Mesenchymal stem cell (in vitro differentiated cells and primary cell): ENCODE measurements at regions not wholly inside any gene's neighbourhood (a gene's known extent, or its start where the extent isn't known, plus 50 kb on each side); places are given as distances from the start of the nearest gene placed in this dataset.

Experiments used
- DNase-seq: peaks from one replicate; pipeline ENCODE4 v3.0.0-alpha.2; 2013
- H2AFZ ChIP-seq: one replicate; pipeline ENCODE4 v1.6.1; 2013; ENCODE audit warnings: low read depth, mild to moderate bottlenecking, control low read depth, inconsistent platforms, low read length, moderate library complexity
- H2AK5ac ChIP-seq: 2 replicates; pipeline ENCODE4 v1.6.1; 2013; ENCODE audit warnings: low read length, moderate library complexity, mild to moderate bottlenecking, inconsistent platforms; ENCODE audit not compliant: severe bottlenecking
- H2BK120ac ChIP-seq: one replicate; pipeline ENCODE4 v1.6.1; 2013; ENCODE audit warnings: low read depth, mild to moderate bottlenecking, inconsistent platforms, low read length, moderate library complexity
- H2BK12ac ChIP-seq, 2 experiments: one replicate each; pipeline ENCODE4 v1.6.1; 2013; ENCODE audit warnings: inconsistent platforms in 2 of 2, low read length in 2 of 2, mild to moderate bottlenecking in 2 of 2, moderate library complexity in 2 of 2, control low read depth in 1 of 2
- H2BK15ac ChIP-seq: one replicate; pipeline ENCODE4 v1.6.1; 2013; ENCODE audit warnings: mild to moderate bottlenecking, low read depth, inconsistent platforms; ENCODE audit not compliant: poor library complexity, severe bottlenecking
- H2BK5ac ChIP-seq: 2 replicates; pipeline ENCODE4 v1.6.1; 2013; ENCODE audit warnings: low read depth, mild to moderate bottlenecking, low read length, control low read depth, inconsistent platforms; ENCODE audit not compliant: poor library complexity, severe bottlenecking
- H3K14ac ChIP-seq, 2 experiments: one replicate each; pipeline ENCODE4 v1.6.1; 2013; ENCODE audit warnings: inconsistent platforms in 2 of 2, low read length in 2 of 2, control low read depth in 1 of 2, mild to moderate bottlenecking in 1 of 2, moderate library complexity in 1 of 2
- H3K18ac ChIP-seq, 2 experiments: one replicate each; pipeline ENCODE4 v1.6.1; 2013; ENCODE audit warnings: inconsistent platforms in 2 of 2, low read length in 2 of 2, control low read depth in 1 of 2, low read depth in 1 of 2, mild to moderate bottlenecking in 1 of 2
- H3K23ac ChIP-seq, 2 experiments: one replicate each; pipeline ENCODE4 v1.6.1; 2013; ENCODE audit warnings: inconsistent platforms in 2 of 2, low read length in 2 of 2, mild to moderate bottlenecking in 2 of 2, moderate library complexity in 2 of 2, control low read depth in 1 of 2
- H3K27ac ChIP-seq: 2 replicates; pipeline ENCODE4 v1.5.1; 2013; ENCODE audit warnings: mild to moderate bottlenecking, moderate library complexity, low read length, control low read depth, inconsistent platforms; ENCODE audit not compliant: poor library complexity, severe bottlenecking
- H3K27me3 ChIP-seq, 2 experiments: 2 replicates each; pipeline versions ENCODE4 v1.6.1 to v1.7.0; 2013; ENCODE audit warnings: low read length in 2 of 2, mild to moderate bottlenecking in 2 of 2, moderate library complexity in 2 of 2, control low read depth in 1 of 2, inconsistent platforms in 1 of 2; ENCODE audit not compliant: control insufficient read depth in 1 of 2, insufficient read depth in 1 of 2
- H3K36me3 ChIP-seq, 2 experiments: 2 replicates each; pipeline versions ENCODE4 v1.6.1 to v1.7.0; 2013; ENCODE audit warnings: low read length in 2 of 2, control low read depth in 1 of 2, inconsistent platforms in 1 of 2, low read depth in 1 of 2, mild to moderate bottlenecking in 1 of 2; ENCODE audit not compliant: insufficient read depth in 2 of 2, control insufficient read depth in 1 of 2
- H3K4ac ChIP-seq, 2 experiments: one replicate each; pipeline ENCODE4 v1.6.1; 2013; ENCODE audit warnings: inconsistent platforms in 2 of 2, low read length in 2 of 2, mild to moderate bottlenecking in 2 of 2, moderate library complexity in 2 of 2, control low read depth in 1 of 2, low read depth in 1 of 2
- H3K4me1 ChIP-seq: 2 replicates; pipeline ENCODE4 v1.6.1; 2013; ENCODE audit warnings: low read depth, low read length, control low read depth; ENCODE audit not compliant: control insufficient read depth, insufficient read depth
- H3K4me2 ChIP-seq: 2 replicates; pipeline ENCODE4 v1.6.1; 2013; ENCODE audit warnings: low read length, mild to moderate bottlenecking, inconsistent platforms; ENCODE audit not compliant: poor library complexity, severe bottlenecking
- H3K4me3 ChIP-seq, 2 experiments: 2 replicates each; pipeline versions ENCODE4 v1.5.1 to v1.7.0; 2013; ENCODE audit warnings: low read length in 2 of 2, mild to moderate bottlenecking in 2 of 2, control low read depth in 1 of 2, low read depth in 1 of 2; ENCODE audit not compliant: insufficient read depth in 1 of 2
- H3K79me1 ChIP-seq: replicated peaks from 2 replicates; pipeline ENCODE4 v1.6.1; 2013; ENCODE audit warnings: mild to moderate bottlenecking, control low read depth, low read length, inconsistent platforms; ENCODE audit not compliant: poor library complexity, severe bottlenecking
- H3K9ac ChIP-seq: 2 replicates; pipeline ENCODE4 v1.7.0; 2013; ENCODE audit warnings: mild to moderate bottlenecking, low read length, moderate library complexity
- H3K9me3 ChIP-seq: 2 replicates; pipeline ENCODE4 v1.7.0; 2013; ENCODE audit warnings: mild to moderate bottlenecking, low read length; ENCODE audit not compliant: control insufficient read depth
- H4K8ac ChIP-seq: one replicate; pipeline ENCODE4 v1.6.1; 2013; ENCODE audit warnings: inconsistent platforms, mild to moderate bottlenecking, low read length, moderate library complexity
- H4K91ac ChIP-seq: one replicate; pipeline ENCODE4 v1.6.1; 2013; ENCODE audit warnings: mild to moderate bottlenecking, low read length, inconsistent platforms
- WGBS: methylation state at CpG from one replicate; pipeline ENCODE4 v1.1.7; 2013; ENCODE audit warnings: mixed read lengths; 5-methylcytosine and 5-hydroxymethylcytosine counted together

DNA sequence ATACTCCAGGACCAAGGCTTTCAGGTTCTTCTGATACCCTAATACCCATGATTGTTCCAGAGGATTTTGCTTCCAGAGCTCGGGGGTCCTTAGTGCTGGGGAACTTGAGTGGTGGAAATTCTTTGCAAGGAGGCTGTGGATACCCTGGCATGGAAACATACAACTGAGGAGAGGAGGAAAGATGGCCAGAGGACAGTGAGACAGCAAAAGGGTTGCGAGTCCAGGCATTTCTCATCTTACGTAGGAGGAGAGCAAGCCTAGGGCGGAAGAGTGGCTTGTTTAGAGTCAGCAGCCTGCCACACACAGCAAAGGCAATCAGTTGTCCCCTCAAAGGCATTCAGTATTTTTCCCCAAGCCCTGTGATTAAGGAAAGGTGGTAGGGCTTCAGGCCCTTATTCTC lies 73.5 kb downstream of the ADM start:
- Histone ChIP-seq H3K79me1 (no peaks in the 10 kb centered on the region), H3K23ac (no peak overlapping the region), H2BK5ac (no peak overlapping the region), H3K18ac (no peak overlapping the region), H3K27me3 (no peaks in the 10 kb centered on the region), H2AK5ac (no peak overlapping the region), H4K8ac (no peak overlapping the region), H3K4me2 (no peak overlapping the region), H3K27ac (no peak overlapping the region), H4K91ac (no peak overlapping the region), H3K36me3 (no peaks in the 10 kb centered on the region), H3K4me3 (no peak overlapping the region), H2BK12ac (no peak overlapping the region), H3K4ac (no peak overlapping the region), H3K9ac (peak overlapping the region; percentile 13), H2BK120ac (no peak overlapping the region), H3K4me1 (no peaks in the 10 kb centered on the region), H3K14ac (no peak overlapping the region), H2AFZ (no peak overlapping the region), H3K9me3 (no peaks in the 10 kb centered on the region), H2BK15ac (no peak overlapping the region)
- no peak for DNase-seq
- WGBS: 98% methylated on average over 3 of the region's 4 CpGs

DNA sequence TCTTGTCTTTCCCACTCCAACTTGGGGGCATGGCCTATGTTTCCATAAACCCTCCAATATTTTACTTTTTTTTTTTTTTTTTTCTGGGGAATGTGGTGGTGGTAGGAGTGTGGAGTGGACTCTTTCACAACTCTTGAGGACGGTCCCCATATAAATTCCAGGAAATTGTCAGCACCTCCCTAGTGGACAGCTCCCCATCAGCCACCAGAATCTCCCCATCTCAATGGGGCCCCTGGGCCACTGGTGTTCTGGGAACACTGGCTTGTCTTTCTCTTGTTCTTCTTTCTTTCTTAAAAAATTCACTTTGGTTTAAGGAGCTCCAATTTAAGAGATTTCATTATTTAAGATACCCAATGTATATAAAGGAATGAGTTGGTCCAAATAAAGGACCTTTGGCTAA lies 74.1 kb downstream of the ADM start:
- Histone ChIP-seq H3K18ac (no peak overlapping the region), H3K27ac (no peak overlapping the region), H3K36me3 (no peaks in the 10 kb centered on the region), H3K4me3 (no peak overlapping the region), H3K9ac (peak overlapping the region; percentile 13), H2AK5ac (no peak overlapping the region), H4K91ac (no peak overlapping the region), H3K4me2 (no peak overlapping the region), H3K4ac (no peak overlapping the region), H3K14ac (no peak overlapping the region), H2AFZ (no peak overlapping the region), H3K4me1 (no peaks in the 10 kb centered on the region), H3K27me3 (no peaks in the 10 kb centered on the region), H3K23ac (no peak overlapping the region), H2BK12ac (no peak overlapping the region), H3K79me1 (no peaks in the 10 kb centered on the region), H2BK15ac (no peak overlapping the region), H2BK5ac (no peak overlapping the region), H4K8ac (no peak overlapping the region), H3K9me3 (no peaks in the 10 kb centered on the region), H2BK120ac (no peak overlapping the region)
- no CpG with 5 or more reads among the region's 1 CpG for WGBS
- DNase-seq: peak; percentile 45

GRCh38 chr11:10379426-10379825 lies 74.6 kb downstream of the ADM start:
- no peak overlapping the region for H4K8ac ChIP-seq
- H3K4ac ChIP-seq: no peak overlapping the region
- H2AFZ ChIP-seq: no peak overlapping the region
- H2BK15ac ChIP-seq: no peak overlapping the region
- no peaks in the 10 kb centered on the region for H3K27me3 ChIP-seq
- no peaks in the 10 kb centered on the region for H3K4me1 ChIP-seq
- H3K27ac ChIP-seq: no peak overlapping the region
- no peak overlapping the region for H3K14ac ChIP-seq
- no peak overlapping the region for H2AK5ac ChIP-seq
- no peaks in the 10 kb centered on the region for H3K79me1 ChIP-seq
- WGBS: no CpG with 5 or more reads among the region's 1 CpG
- H3K23ac ChIP-seq: no peak overlapping the region
- no peaks in the 10 kb centered on the region for H3K36me3 ChIP-seq
- no peak overlapping the region for H2BK5ac ChIP-seq
- no peak overlapping the region for H2BK12ac ChIP-seq
- H2BK120ac ChIP-seq: no peak overlapping the region
- H4K91ac ChIP-seq: no peak overlapping the region
- no peak for DNase-seq
- H3K9ac ChIP-seq: peak overlapping the region; percentile 21
- no peak overlapping the region for H3K18ac ChIP-seq
- no peaks in the 10 kb centered on the region for H3K9me3 ChIP-seq
- no peak overlapping the region for H3K4me2 ChIP-seq
- H3K4me3 ChIP-seq: no peak overlapping the region

GRCh38 chr11:10379871-10380568 lies 75.0 kb upstream of the AMPD3 start:
- H3K23ac ChIP-seq: no peak overlapping the region
- no peak overlapping the region for H2BK12ac ChIP-seq
- no peak overlapping the region for H3K18ac ChIP-seq
- no peak overlapping the region for H3K27ac ChIP-seq
- H3K14ac ChIP-seq: no peak overlapping the region
- no peak overlapping the region for H3K4me3 ChIP-seq
- H2BK15ac ChIP-seq: no peak overlapping the region
- no peaks in the 10 kb centered on the region for H3K79me1 ChIP-seq
- H4K8ac ChIP-seq: no peak overlapping the region
- no peak overlapping the region for H3K4me2 ChIP-seq
- H4K91ac ChIP-seq: no peak overlapping the region
- 62% methylated on average over 2 of the region's 2 CpGs for WGBS
- peak overlapping the region; percentile 21 for H3K9ac ChIP-seq
- no peak overlapping the region for H2AFZ ChIP-seq
- H3K4ac ChIP-seq: no peak overlapping the region
- no peak for DNase-seq
- no peak overlapping the region for H2BK120ac ChIP-seq
- H3K27me3 ChIP-seq: no peaks in the 10 kb centered on the region
- no peak overlapping the region for H2AK5ac ChIP-seq
- no peaks in the 10 kb centered on the region for H3K4me1 ChIP-seq
- H3K36me3 ChIP-seq: no peaks in the 10 kb centered on the region
- H2BK5ac ChIP-seq: no peak overlapping the region
- no peaks in the 10 kb centered on the region for H3K9me3 ChIP-seq
